Brain microvascular endothelial cell (primary cell): ENCODE measurements at regions not wholly inside any gene's neighbourhood (a gene's known extent, or its start where the extent isn't known, plus 50 kb on each side); places are given as distances from the start of the nearest gene placed in this dataset.

Experiments used
- DNase-seq: peaks from one replicate; pipeline ENCODE4 v3.0.0-alpha.2; 2020
- H3K27ac ChIP-seq: fragments of 250-450 bp; sonication (Bioruptor Pico); 2 replicates; pipeline ENCODE4 v1.5.1; 2020; ENCODE audit warnings: mild to moderate bottlenecking, moderate library complexity
- H3K27me3 ChIP-seq: fragments of 250-450 bp; sonication (Bioruptor Pico); replicated peaks from 2 replicates; pipeline ENCODE4 v1.5.1; 2020; ENCODE audit warnings: mild to moderate bottlenecking
- H3K36me3 ChIP-seq: fragments of 250-450 bp; sonication (Bioruptor Pico); replicated peaks from 2 replicates; pipeline ENCODE4 v1.5.1; 2020; ENCODE audit warnings: mild to moderate bottlenecking
- H3K4me3 ChIP-seq: 2 replicates; pipeline ENCODE4 v1.5.1; 2011; ENCODE audit warnings: low read depth, mild to moderate bottlenecking, control low read depth, low read length, moderate library complexity
- CTCF ChIP-seq: IDR thresholded peaks from 2 replicates; pipeline ENCODE4 v1.5.1; 2011; ENCODE audit warnings: low read depth, mild to moderate bottlenecking, moderate library complexity, low read length, control low read depth, inconsistent platforms; ENCODE audit errors: missing control alignments
- in situ Hi-C: cut with HindIII; loops from 2 replicates; pipeline ENCODE4 v1.10.0; 2017; ENCODE audit warnings: low sequenced_read_pairs, low pct_ligation_motif_present

GRCh38 chr10:128550045-128550444, 423.8 kb upstream of the MKI67 start:
- DNase-seq = no peak

GRCh38 chr10:128551475-128551874, 425.3 kb upstream of the MKI67 start:
- H3K27me3 ChIP-seq = no peaks in the 10 kb centered on the region
- no peak for TF ChIP-seq CTCF
- no peak overlapping the region for H3K4me3 ChIP-seq
- no peak for DNase-seq
- H3K36me3 ChIP-seq = no peaks in the 10 kb centered on the region
- in situ Hi-C loops = no loop called here
- H3K27ac ChIP-seq = no peak overlapping the region

More at GRCh38 chr10:128550045-128550444, 423.8 kb upstream of the MKI67 start:
- H3K36me3 ChIP-seq = no peaks in the 10 kb centered on the region
- in situ Hi-C loops = no loop called here
- H3K27me3 ChIP-seq = no peaks in the 10 kb centered on the region
- H3K4me3 ChIP-seq = no peak overlapping the region
- no peak for TF ChIP-seq CTCF
- no peak overlapping the region for H3K27ac ChIP-seq

- no peak for TF ChIP-seq CTCF
- no peak overlapping the region for H3K27ac ChIP-seq
- in situ Hi-C loops = no loop called here
- no peak for DNase-seq
- no peaks in the 10 kb centered on the region for H3K27me3 ChIP-seq
- no peak overlapping the region for H3K4me3 ChIP-seq
- H3K36me3 ChIP-seq = no peaks in the 10 kb centered on the region
Observed at GRCh38 chr10:128553755-128554154, 427.5 kb upstream of the MKI67 start.

GRCh38 chr10:128556182-128557110, 430.2 kb upstream of the MKI67 start:
- Histone ChIP-seq H3K36me3 (no peaks in the 10 kb centered on the region), H3K27ac (no peak overlapping the region), H3K4me3 (no peak overlapping the region), H3K27me3 (no peaks in the 10 kb centered on the region)
- no peak for TF ChIP-seq CTCF
- in situ Hi-C loops = no loop called here
- DNase-seq = no peak

- no peak for DNase-seq
- in situ Hi-C loops = no loop called here
- no peaks in the 10 kb centered on the region for H3K27me3 ChIP-seq
- no peak overlapping the region for H3K4me3 ChIP-seq
- no peak for TF ChIP-seq CTCF
- H3K36me3 ChIP-seq = no peaks in the 10 kb centered on the region
- no peak overlapping the region for H3K27ac ChIP-seq
Observed at GRCh38 chr10:128557149-128557710, 431.0 kb upstream of the MKI67 start.
